GM12875 (cell line): ENCODE measurements at regions not wholly inside any gene's neighbourhood (a gene's known extent, or its start where the extent isn't known, plus 50 kb on each side); places are given as distances from the start of the nearest gene placed in this dataset.

Experiments
- H3K4me3 ChIP-seq: one replicate; pipeline ENCODE4 v1.5.1; 2011; ENCODE audit warnings: low read depth, low read length, control low read depth
- CTCF ChIP-seq: IDR thresholded peaks from 2 replicates; pipeline ENCODE4 v1.5.1; 2011; ENCODE audit warnings: low read depth, mild to moderate bottlenecking, control low read depth, inconsistent platforms, low read length, moderate library complexity, borderline replicate concordance; ENCODE audit not compliant: insufficient read depth

GRCh38 chr6:169963581-169964297, 212.3 kb downstream of the ERMARD start:
- TF ChIP-seq CTCF, result no peak
- no peak overlapping the region for H3K4me3 ChIP-seq

- no peak for TF ChIP-seq CTCF
- no peak overlapping the region for H3K4me3 ChIP-seq
Observed at GRCh38 chr6:169962604-169963469, 211.4 kb downstream of the ERMARD start.

- TF ChIP-seq CTCF, result no peak
- no peak overlapping the region for H3K4me3 ChIP-seq
Observed at GRCh38 chr6:169961772-169962561, 210.5 kb downstream of the ERMARD start.

GRCh38 chr6:169960886-169961611, 209.6 kb downstream of the ERMARD start:
- no peak for TF ChIP-seq CTCF

GRCh38 chr6:169960521-169960885, 209.1 kb downstream of the ERMARD start:
- H3K4me3 ChIP-seq, result no peak overlapping the region
- no peak for TF ChIP-seq CTCF

More at GRCh38 chr6:169960886-169961611, 209.6 kb downstream of the ERMARD start:
- no peak overlapping the region for H3K4me3 ChIP-seq

- no peak overlapping the region for H3K4me3 ChIP-seq
Observed at GRCh38 chr6:169960003-169960344, 208.6 kb downstream of the ERMARD start.

More at GRCh38 chr6:169960003-169960344, 208.6 kb downstream of the ERMARD start:
- no peak for TF ChIP-seq CTCF
